Stimulated activated CD8-positive, alpha-beta memory T cell treated with anti-CD3 and anti-CD28 coated beads, Interleukin-4, amount 100 ng/mL, for 48 hours (primary cell): ENCODE measurements at regions not wholly inside any gene's neighbourhood (a gene's known extent, or its start where the extent isn't known, plus 50 kb on each side); places are given as distances from the start of the nearest gene placed in this dataset.

Source experiments
- DNase-seq: peaks from one replicate; pipeline ENCODE4 v3.0.0-alpha.2; 2020

DNA sequence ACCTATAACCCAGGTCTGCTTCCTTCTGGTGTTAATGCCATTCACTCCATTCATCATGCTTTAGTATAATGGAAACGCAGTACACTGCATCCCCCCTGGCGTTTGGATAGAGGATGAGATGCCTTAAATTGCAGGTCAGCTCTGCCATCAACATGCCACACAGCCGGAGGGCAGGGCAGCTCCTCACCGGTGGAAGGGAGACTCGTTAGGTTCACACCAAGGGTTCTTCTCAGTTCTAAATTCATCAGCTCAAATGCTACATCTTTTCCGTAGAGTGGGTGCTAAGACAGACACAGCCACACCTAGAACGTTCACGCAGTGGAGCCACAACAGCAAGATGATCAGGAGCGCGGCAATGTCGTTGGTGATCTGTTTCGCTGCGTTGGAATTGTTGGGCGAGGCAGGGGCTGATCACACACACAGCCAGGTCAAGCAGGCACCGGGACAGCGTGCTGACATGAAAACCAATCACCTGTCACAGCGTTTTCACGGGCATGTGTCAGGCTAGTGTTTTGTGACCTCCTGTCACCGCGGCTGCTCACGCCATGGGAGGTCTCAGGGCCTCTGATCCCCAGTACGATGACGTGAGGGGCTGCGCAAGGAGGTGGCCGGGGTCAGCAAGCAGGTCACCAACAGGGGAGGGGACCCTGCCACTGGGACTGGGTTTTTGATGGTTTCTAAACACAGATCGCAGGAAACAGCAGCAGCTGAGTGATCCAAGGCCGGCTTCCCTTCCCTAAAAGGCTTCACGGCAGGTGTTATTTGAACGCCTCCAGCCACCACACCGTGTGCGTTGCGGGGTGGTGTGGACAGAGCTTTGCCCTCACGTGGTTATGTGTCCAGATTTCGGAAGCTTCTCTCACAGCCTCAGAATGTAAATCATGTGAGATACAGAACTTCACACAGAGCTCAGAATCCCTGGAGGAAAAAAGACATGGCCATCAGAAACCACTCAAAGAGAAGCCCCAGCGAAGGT, 94.3 kb upstream of the IRS2 start:
- DNase-seq, result no peak

DNA sequence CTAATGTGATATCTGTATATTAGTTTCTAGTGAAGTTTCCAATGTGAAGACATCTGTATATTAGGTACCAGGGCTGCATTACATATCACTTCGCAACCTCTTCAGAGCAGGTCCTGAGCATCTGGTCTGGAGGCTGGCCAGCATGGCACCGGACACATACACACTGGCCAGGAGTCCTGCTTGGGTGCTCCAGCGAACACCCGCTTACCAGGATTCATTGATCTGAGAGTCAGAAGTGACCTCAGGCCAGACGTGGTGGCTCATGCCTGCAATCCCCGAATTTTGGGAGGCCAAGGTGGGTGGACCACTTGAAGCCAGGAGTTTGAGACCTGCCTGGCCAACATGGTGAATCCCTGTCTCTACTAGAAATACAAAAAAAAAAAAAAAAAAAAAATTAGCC, 93.0 kb upstream of the IRS2 start:
- no peak for DNase-seq

DNA sequence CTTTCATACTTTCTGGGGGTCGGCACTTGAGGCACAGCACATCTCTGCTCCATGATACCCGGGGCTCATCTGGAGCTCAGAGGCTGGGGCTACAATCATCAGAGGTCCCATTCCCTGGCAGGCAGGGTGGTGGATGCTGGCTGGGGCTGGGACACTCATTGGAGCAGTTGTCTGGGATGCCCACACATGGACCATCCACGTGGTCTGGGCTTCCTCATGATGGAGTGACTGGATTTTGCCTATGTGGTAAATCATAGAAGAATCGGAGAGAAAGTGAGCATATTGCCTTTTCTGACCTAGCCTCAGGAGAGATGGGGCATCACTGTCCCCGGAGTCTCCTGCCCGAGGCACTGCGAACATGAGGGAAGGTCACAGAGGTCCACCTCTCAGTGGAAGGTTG, 91.4 kb upstream of the IRS2 start:
- DNase-seq, result no peak

DNA sequence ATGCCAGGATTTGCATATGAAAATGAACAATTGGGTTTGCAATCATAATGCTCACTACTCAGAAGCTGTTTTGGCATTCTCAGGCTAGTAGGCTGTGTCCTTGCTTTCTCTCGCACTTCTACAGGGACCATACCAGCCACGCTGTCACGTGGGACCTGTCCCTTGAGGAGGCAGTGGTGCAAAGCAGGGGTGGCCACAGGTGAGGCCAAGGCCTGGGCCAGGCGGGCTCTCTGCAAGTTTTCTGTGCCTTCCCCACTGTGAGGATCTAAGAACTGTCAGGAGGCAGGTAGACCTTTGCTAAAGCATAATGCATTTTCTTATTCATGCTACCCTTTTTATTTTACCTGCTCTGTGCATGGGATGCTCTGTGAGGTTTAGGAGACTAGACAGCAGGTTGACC, 89.4 kb upstream of the IRS2 start:
- no peak for DNase-seq

DNA sequence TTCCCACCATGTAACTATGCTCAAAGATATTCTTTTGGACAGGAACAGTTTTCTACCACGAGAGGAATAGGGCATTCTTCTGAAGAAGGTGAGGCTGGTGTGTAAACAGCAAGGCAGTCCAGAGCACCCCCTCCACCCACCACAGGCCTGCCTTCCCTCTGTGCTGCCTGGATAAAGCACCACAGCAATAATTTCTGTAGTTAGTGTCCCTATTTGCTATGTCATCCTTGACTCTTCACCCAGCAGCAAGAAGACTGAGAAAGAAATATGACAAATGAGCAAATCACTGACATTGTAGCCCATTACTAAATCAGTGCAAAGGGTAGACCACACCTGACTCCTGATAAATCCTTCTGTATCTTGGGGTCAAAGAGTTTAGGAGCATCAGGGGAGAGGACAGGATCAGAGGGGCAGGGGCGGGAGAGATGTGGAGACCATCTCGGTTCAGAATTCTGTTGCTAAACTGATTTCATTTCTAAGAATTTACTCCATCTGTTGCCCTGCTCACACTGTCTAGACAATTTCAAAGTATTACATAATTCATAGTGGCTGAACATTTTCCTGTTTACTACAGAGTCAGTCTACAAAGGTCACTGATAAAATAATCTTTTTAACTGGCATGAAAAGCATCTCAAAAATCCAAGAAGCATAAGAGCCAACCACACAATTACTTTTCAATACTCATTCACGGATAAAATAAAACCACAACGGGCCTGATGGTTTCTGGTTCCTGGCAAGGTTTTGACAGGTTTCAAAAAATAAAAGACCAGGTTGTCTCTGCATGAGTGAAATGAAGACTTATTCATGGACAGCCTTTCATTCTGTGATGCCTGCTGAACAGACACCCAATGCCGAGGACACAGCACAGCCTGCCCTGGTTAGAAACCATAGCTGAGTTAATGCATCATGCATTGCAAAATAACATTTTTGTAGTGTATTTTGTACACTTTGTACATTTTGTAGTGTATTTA, 88.4 kb upstream of the IRS2 start:
- DNase-seq, result no peak

DNA sequence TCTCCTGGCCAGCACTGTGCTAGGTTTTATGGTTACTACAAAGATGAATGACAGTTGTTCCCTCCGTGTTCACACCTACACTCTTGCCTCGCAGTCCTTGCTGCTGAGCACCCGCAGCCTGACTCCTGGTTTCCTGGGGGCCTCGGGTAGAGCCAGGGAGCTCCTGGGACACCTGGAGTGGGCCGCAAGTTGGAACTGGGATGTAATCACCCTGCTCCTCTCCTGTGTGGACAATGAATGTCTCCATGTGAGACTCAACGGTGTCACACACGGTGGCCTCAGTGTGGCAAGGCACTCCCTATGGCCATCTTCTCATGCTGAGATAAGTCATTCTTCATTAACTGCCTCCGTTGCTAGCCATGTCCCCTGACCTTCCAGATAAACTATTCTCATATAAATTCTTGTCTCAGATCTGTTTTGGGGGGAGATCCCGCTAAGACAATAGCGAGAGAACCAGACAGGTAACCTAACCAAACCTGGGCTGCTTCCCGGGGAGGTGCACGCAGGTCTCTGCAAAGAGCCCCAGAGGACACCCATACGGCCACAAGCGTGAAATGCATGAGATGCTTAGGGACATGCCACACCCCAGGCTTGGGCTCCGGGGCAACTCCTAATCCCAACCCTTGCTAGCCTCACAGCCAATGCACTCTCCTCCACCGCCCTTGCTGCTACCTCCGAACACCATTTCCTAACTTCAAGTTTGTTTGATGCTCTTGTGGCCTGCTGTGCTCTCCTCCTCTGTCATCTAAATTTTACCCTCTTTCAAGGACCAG, 87.2 kb upstream of the IRS2 start:
- DNase-seq, result no peak

DNA sequence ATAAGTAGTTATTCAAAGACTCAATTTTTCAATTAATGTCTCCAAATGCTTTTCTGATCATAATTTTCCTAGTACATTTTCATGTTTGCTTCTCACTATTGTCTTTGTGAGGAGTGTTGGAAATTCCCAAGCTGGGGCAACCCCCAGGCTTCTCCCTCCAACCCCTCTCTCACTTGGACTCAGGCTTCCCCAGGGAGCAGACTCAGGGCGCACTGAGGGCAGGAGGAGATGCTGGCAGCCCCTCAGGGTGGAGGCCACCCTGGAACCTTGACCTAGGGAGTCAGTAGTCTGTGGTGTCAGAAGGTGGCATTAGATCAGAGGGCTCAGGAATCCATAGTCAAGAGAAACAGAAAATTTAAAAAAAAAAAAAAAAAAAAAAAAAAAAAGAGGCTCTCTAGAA, 86.5 kb upstream of the IRS2 start:
- DNase-seq, result no peak

DNA sequence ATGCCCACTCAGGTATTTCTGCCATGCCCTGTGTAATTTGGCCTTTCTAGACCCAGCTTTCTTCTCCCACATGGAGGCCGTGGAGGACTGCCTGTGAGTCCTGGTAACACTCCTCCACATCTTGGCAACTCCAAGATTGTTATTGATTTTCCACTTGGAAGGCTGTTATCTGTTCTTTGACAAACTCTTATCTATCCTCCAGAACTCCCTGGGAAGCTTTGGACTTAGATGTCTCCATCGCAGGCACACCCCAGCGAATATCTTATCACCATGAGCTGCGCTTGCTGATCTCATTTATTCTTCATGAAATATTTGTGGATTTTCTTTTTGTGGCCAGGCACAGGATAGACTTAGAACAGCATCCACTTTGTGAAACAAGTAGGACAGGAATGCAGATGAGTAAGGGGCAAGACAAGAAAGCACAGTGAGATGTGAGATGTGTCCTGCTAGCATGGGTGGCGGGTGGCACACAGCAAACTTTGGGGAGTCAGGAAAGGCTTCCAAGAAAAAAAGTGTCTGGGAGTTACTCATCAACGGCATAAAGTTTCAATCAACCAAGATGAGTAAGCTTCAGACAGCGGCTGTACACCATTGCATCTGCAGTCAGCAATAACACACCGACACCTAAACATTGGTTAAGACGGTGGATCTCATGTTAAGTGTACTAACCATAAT, 84.5 kb upstream of the IRS2 start:
- no peak for DNase-seq

DNA sequence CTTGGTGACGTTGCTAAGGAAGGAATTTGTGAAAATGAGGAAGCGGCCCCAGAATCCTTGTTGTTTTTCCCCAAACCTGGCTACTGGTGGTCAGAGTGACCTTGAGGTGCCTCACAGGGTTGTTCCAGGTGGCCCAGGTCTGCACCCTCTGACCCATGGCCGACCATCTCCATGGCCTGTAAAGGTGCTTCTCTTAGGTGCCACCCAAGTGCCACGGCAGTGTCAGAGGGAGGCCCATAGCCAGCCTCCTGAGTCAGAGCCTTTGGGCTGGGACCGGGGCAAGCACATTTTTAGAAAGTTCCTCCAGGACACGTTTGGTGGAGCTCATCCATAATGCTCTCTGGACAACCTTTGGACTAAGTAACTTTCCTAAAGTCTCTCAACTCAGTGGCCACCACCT, 83.9 kb upstream of the IRS2 start:
- DNase-seq, result no peak

DNA sequence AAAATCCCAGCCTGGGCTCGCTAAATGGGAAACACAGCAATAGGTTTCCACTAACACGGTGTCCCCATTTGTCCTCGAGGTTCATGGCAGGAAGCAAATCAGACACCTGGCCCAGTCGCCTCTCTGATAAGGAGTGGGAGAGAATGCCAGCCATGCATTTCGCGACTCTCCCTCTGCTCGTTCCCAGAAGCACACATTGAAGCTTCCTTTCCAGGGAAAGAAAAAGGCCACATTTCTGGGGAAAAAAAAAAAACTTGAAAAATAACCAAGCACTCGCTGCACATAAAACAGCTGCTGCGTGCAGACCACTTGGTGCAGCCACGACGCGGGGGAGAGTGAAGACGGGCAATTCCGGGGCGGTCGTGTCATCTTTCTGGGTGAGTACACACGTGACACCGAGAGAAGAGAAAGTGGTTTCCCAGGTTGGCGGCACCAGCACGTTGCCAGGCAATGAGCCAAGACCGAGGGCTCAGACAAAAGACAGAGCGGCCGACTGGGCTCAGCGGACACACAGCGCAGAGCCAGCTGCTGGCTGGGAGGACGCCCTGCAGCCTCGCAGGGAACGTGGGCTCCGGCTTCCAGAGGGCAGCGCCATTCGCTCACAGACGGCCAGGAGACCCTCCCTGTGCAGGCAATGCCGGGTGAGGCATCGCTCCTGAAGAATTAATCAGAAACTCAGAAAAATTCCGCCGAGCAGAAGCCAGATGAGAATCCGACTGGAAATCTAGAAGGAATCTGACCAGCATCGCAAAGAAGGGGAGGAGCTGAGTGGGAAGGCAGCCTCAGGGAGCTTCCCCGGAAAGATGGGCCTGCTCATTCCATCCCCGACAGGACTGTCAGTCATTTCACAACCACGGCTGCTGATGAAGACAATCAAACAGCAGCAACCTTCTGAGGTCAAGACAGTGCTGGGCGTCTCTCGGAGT, 83.2 kb upstream of the IRS2 start:
- DNase-seq, result peak; percentile 50

DNA sequence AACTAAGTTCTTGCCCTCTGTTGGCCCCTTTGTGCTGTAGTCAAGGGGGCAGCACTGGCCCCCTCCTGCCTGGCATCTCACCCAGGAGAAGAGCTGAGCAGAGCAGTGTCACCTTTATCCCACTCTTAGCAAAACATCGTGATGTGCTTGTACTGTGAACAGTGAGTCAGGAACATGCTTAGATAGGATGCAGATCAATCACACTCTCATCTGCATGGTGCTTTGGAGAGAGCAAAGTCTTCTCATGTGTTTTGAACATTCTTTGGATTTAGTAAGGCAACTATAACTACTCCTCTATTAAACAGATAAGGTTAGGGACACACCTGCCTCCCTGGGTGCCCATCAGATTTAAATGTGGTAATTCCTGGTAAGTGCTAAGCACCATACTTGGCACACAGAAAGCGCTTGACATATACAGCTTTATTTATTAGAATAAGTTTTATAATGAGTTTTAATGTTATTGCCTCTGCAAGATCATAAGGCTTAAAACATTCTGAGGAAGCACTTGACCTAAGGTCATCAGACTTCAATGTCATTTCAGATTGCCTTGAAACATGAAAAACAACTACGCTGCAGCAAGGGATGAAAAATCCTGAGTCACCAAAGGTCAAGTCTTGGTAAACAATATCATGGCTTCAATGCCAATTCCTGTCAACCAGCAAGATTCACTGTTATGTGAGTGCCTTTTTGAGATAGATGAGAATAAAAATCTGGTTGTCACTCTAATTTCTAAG, 82.4 kb upstream of the IRS2 start:
- DNase-seq, result no peak

DNA sequence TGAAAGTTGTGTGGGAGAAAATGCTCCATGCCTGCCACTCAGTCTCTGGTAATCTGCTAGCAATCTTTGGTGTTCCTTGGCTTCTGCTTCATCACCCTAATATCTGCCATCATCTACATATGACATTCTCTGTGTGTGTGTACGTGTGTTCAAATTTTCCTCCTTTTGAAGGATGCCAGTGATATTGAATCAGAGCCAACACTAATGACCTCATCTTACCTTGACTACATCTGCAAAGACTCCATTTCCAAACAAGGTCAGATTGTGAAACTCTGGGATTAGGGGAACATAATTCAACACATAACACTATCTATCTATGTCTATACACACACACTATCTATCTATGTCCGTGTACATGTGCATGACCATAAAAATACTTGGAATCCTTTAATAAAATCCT, 81.4 kb upstream of the IRS2 start:
- DNase-seq, result no peak

DNA sequence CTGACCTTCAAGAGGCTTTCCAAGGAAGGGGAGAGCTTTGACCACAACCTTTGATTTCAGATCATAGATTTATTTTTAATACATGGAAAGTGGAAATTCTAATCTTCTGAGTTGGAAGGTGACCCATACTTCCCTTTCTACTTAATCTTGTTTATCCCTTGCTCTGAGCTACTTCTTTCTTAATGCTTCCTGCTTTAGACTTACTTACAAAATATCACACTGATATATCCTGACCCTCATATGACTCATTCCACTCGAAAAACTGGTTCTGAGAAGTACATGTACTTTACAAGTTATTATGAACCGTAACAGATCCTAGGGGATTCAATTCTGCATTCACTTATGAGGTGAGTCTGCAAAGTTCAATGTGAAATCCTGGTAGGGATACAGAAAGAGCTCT, 76.2 kb upstream of the IRS2 start:
- DNase-seq, result no peak

DNA sequence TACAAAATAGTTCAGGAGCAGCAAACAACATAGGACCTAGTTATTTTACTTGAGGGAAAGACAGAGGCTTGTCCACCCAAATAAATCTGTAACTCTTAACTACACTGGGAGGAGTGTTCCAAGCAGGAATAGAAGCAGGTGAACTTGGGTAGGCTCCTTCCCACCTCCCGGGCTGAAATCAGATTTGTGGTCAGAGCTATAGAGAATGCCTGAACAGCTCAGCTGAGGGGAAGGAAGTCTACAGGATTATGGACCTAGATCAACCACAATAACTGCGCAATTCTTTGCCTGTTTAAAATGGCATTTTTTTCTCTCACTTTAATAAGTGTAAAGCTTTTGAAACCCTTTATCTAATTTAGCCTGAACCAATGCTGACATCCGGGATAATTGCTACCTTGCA, 73.5 kb upstream of the IRS2 start:
- no peak for DNase-seq

DNA sequence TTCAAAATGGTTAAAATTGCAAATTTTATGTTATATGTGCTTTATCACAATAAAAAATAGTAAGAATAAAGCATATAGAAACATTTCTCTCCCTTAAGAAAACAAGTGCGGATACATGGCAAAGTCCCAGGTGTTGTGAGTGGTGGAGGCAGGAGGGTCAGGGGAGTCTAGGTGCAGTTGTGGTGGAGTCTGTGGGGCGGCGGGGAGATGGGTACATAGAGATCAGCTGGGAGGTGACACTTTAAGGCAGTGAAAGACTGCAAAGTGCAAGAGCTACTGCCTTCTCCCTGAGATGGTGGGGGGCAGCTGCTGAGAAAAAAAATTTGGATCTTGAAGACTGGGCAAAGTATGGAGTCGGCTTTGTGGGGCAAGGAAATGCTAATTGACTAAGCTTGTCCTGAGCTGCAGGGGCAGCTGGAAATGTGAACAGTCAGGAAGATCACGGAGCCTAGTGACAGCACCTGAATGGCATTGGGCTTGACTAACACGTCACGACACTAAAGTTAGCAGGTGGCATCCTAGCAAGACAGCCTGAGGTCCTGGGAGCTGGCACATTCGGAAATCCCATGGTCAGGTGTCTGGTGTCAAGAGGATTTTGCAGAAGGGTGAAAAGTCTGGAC, 72.9 kb upstream of the IRS2 start:
- no peak for DNase-seq

DNA sequence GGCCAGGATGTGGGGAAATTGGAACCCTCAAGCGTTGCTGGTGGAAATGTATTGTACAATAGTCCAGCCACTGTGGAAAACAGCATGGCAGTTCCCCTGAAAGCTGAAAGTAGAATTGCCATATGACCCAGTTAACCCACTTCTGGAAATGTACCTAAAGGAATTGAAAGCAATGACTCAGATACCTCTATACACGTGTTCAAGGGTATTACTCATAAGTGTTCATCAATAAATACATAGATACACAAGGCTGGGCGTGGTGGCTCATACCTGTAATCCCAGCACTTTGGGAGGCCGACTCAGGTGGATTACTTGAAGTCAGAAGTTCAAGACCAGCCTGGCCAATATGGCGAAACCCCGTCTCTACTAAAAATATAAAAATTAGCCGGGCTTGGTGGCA, 71.9 kb upstream of the IRS2 start:
- no peak for DNase-seq

DNA sequence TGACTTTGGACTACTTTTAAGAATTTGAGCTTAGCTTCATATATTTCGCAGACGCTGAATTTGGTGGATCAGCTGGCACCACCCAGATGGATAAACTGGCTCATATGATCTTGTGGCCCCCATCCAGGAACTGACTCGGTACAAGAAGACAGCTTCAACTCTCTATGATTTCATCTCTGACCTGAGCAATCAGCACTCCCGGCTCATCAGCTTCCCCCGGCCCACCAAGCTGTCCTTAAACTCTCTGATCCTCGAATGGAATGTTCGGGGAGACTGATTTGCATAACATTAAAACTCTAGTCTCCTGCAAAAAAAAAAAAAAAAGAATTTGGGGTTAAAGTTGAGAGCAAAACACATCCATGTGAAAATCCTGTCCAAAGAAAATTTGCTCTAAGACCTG, 71.4 kb upstream of the IRS2 start:
- no peak for DNase-seq

DNA sequence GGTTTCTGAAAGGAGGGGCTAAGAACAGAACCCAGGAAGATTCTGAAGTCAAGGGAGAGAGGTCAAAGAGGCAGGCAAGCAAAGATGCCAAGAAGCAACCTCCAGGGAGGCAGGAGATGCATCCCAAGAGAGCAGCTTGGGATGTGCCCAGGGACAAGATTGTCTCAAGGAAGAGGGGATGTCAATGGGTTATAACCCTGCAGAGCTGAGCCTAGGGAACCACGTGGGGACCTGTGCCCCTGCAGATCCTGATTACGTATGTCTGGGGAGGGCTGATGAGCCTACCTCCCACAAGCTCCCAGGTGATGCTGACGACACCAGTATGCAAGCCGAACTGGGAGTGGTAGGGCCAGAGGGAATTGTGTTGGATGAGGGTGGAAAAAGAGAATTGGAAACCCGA, 70.9 kb upstream of the IRS2 start:
- no peak for DNase-seq

DNA sequence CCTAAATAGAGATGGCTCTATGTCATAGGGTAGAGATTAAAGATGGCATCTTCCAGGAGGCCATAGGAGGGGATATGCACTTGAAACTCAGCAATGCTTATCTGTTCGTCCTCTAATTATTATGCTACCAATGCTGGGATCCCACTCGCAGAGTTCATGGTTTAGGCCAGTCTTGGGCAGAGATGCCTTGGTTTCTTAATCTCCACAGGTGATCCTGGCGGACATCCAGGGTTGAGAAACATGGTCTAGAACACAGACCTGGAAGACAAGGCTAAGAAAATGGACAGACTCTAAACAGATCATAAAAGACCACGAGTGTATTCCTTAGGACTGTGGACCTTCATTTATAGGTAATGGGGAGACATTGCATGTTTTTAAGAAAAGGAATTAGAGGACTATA, 70.0 kb upstream of the IRS2 start:
- no peak for DNase-seq

DNA sequence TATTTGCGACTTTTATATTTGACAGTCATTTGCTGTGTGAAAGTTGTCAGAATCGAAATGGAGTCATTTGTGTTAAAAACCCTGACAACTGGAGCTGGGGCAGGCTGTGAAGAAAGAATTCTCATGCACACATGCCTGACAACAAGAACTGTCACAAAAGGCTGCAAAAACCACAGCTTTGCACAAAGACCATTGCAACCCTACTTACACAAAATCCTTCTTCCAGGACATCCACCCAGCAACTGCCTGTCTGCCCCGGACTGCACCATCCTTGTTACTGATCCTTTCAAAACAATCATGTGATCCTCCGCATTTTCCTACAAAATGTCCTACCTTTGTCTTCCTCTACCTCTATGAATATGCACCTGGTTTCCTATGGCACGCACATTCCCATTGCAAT, 66.8 kb upstream of the IRS2 start:
- DNase-seq, result no peak
